HCT116 (cell line): ENCODE measurements at regions not wholly inside any gene's neighbourhood (a gene's known extent, or its start where the extent isn't known, plus 50 kb on each side); places are given as distances from the start of the nearest gene placed in this dataset.

Source experiments
- ATAC-seq: fragments of 200-7000 bp; cut with Tn5 transposase; 2 replicates; pipeline ENCODE4 v1.9.1; 2020; ENCODE audit warnings: mild to moderate bottlenecking, moderate library complexity
- BruUV-seq: library from RNA; stranded (reverse); fragments of 400-500 nt; replicated peaks from 2 replicates; lab custom pipeline; 2021; lab: Mats Ljungman, UMichigan
- CTCF ChIA-PET: fragments of 300-600 bp; sonication (Branson Sonifier 250); formaldehyde crosslinking; loops from one replicate; lab custom pipeline; 2021; ENCODE audit warnings: antibody characterized with exemption; lab: Charles Lee
- POLR2A ChIA-PET: fragments of 300-600, 350-600 bp; sonication (Branson Sonifier 250); formaldehyde crosslinking; loops from one replicate; lab custom pipeline; 2021; ENCODE audit warnings: antibody characterized with exemption; lab: Charles Lee
- RAD21 ChIA-PET, 2 experiments: fragments of 300-600 bp; sonication (Branson Sonifier 250); formaldehyde crosslinking; loops; one replicate each; lab custom pipeline; 2023; ENCODE audit warnings: low total read pairs in 2 of 2; ENCODE audit not compliant: uncharacterized antibody in 2 of 2, unreplicated experiment in 2 of 2, low non-redundant PET in 1 of 2; lab: Charles Lee
- DNase-seq: peaks from one replicate; pipeline ENCODE4 v3.0.0-alpha.2; 2010; ENCODE audit warnings: low read depth, low spot score
- H2AFZ ChIP-seq: fragments of 200-600 bp; shearing (Covaris generic), sonication (generic); 2 replicates; pipeline ENCODE4 v1.6.1; 2017; ENCODE audit warnings: low read depth, mixed run types, mixed read lengths, antibody characterized with exemption, low read length; ENCODE audit not compliant: poor library complexity, severe bottlenecking
- H3K27ac ChIP-seq: 2 replicates; pipeline ENCODE4 v1.5.1; 2012; ENCODE audit warnings: low read depth, low read length
- H3K27me3 ChIP-seq: fragments of 200-600 bp; sonication (generic); 2 replicates; pipeline ENCODE4 v1.6.1; 2016; ENCODE audit warnings: mixed run types, low read length, mixed read lengths; ENCODE audit not compliant: insufficient read depth
- H3K36me3 ChIP-seq, 2 experiments: fragments of 200-500 bp in 1 of 2; fragments of 200-600 bp in 1 of 2; sonication (Bioruptor generic) in 1 of 2; sonication (generic) in 1 of 2; 2 replicates each; pipeline versions ENCODE4 v1.5.1 to v1.6.1; 2014 to 2016; ENCODE audit warnings: low read length in 2 of 2, inconsistent platforms in 1 of 2, mixed read lengths in 1 of 2, mixed run types in 1 of 2; ENCODE audit not compliant: insufficient read depth in 2 of 2, control insufficient read depth in 1 of 2
- H3K4me1 ChIP-seq, 2 experiments: fragments of 200-600 bp in 1 of 2; sonication (generic) in 1 of 2; 2 replicates each; pipeline versions ENCODE4 v1.5.1 to v1.6.1; 2012 to 2017; ENCODE audit warnings: low read length in 2 of 2, inconsistent platforms in 1 of 2, mild to moderate bottlenecking in 1 of 2, mixed read lengths in 1 of 2, mixed run types in 1 of 2, moderate library complexity in 1 of 2; ENCODE audit not compliant: insufficient read depth in 2 of 2, control insufficient read depth in 1 of 2
- H3K4me2 ChIP-seq: fragments of 200-600 bp; sonication (generic); 2 replicates; pipeline ENCODE4 v1.6.1; 2017; ENCODE audit warnings: mixed run types, low read length, mixed read lengths
- H3K4me3 ChIP-seq, 2 experiments: fragments of 200-600 bp in 1 of 2; sonication (generic) in 1 of 2; replicated peaks in 1 of 2; 2 replicates each; pipeline ENCODE4 v1.5.1; 2011 to 2016; ENCODE audit warnings: low read length in 2 of 2, control low read depth in 1 of 2, low read depth in 1 of 2, mild to moderate bottlenecking in 1 of 2, mixed read lengths in 1 of 2, mixed run types in 1 of 2
- H3K79me2 ChIP-seq: fragments of 200-600 bp; sonication (generic); 2 replicates; pipeline ENCODE4 v1.6.1; 2017; ENCODE audit warnings: mild to moderate bottlenecking, mixed run types, low read length, moderate library complexity, mixed read lengths; ENCODE audit not compliant: insufficient read depth
- H3K9ac ChIP-seq: fragments of 200-600 bp; sonication (generic); 2 replicates; pipeline ENCODE4 v1.6.1; 2016; ENCODE audit warnings: low read length, mixed read lengths
- H3K9me2 ChIP-seq: fragments of 200-600 bp; sonication (generic), shearing (Covaris generic); 2 replicates; pipeline ENCODE4 v1.6.1; 2017; ENCODE audit warnings: mixed run types, mild to moderate bottlenecking, moderate library complexity; ENCODE audit not compliant: insufficient read depth
- H3K9me3 ChIP-seq, 2 experiments: fragments of 200-500 bp in 1 of 2; fragments of 200-600 bp in 1 of 2; sonication (Bioruptor generic) in 1 of 2; sonication (generic) in 1 of 2; 2 replicates each; pipeline ENCODE4 v1.6.1; 2014 to 2017; ENCODE audit warnings: low read length in 2 of 2, mixed read lengths in 2 of 2, inconsistent platforms in 1 of 2, low read depth in 1 of 2, mild to moderate bottlenecking in 1 of 2, mixed run types in 1 of 2, moderate library complexity in 1 of 2; ENCODE audit not compliant: control insufficient read depth in 1 of 2, insufficient read depth in 1 of 2
- H4K20me1 ChIP-seq: fragments of 200-600 bp; sonication (generic), shearing (Covaris generic); 2 replicates; pipeline ENCODE4 v1.6.1; 2017; ENCODE audit warnings: mixed run types, mild to moderate bottlenecking, moderate library complexity; ENCODE audit not compliant: insufficient read depth
- CBX3 ChIP-seq: IDR thresholded peaks from 2 replicates; pipeline ENCODE4 v1.6.1; 2012; ENCODE audit warnings: low read depth
- CEBPB ChIP-seq: IDR thresholded peaks from 2 replicates; pipeline ENCODE4 v1.6.1; 2012; ENCODE audit warnings: low read depth
- CTCF ChIP-seq, 3 experiments: fragments of 200-600 bp in 1 of 3; sonication (generic) in 1 of 3; IDR thresholded peaks in 2 of 3; conservative IDR thresholded peaks in 1 of 3; 2 replicates each; pipeline ENCODE4 v1.5.1; 2012 to 2017; ENCODE audit warnings: low read depth in 2 of 3, low read length in 2 of 3, antibody characterized with exemption in 1 of 3, borderline replicate concordance in 1 of 3, control low read depth in 1 of 3, mild to moderate bottlenecking in 1 of 3, mixed read lengths in 1 of 3, mixed run types in 1 of 3, moderate library complexity in 1 of 3; ENCODE audit not compliant: insufficient read depth in 1 of 3
- EGR1 ChIP-seq: IDR thresholded peaks from 2 replicates; pipeline ENCODE4 v1.6.1; 2012; ENCODE audit warnings: low read depth
- FOSL1 ChIP-seq: IDR thresholded peaks from 2 replicates; pipeline ENCODE4 v1.6.1; 2012; ENCODE audit warnings: low read depth
- JUND ChIP-seq: IDR thresholded peaks from 2 replicates; pipeline ENCODE4 v1.6.1; 2012
- MAX ChIP-seq: IDR thresholded peaks from 2 replicates; pipeline ENCODE4 v1.6.1; 2012
- POLR2A ChIP-seq: IDR thresholded peaks from 2 replicates; pipeline ENCODE4 v1.7.0; 2011; ENCODE audit warnings: borderline replicate concordance; ENCODE audit not compliant: insufficient read depth, insufficient read length; ENCODE audit errors: extremely low read depth
- RAD21 ChIP-seq: IDR thresholded peaks from 2 replicates; pipeline ENCODE4 v1.6.1; 2012; ENCODE audit warnings: low read depth, mild to moderate bottlenecking
- REST ChIP-seq: IDR thresholded peaks from 2 replicates; pipeline ENCODE4 v1.6.1; 2012; ENCODE audit warnings: low read depth
- SIN3A ChIP-seq: IDR thresholded peaks from 2 replicates; pipeline ENCODE4 v1.6.1; 2012; ENCODE audit warnings: low read depth
- SRF ChIP-seq: IDR thresholded peaks from 2 replicates; pipeline ENCODE4 v1.6.1; 2012; ENCODE audit warnings: low read depth
- TCF7L2 ChIP-seq: IDR thresholded peaks from 2 replicates; pipeline ENCODE4 v1.7.0; 2011; ENCODE audit warnings: borderline replicate concordance, inconsistent platforms; ENCODE audit not compliant: insufficient read depth, insufficient read length; ENCODE audit errors: extremely low read depth
- ZFX ChIP-seq: fragments of 450-650 bp; IDR thresholded peaks from 2 replicates; pipeline ENCODE4 v1.6.1; 2017
- intact Hi-C: fragments of 100-400 bp; cut with micrococcal nuclease; formaldehyde crosslinking; loops from 2 replicates; pipeline ENCODE4 v1.10.0; 2022

- Histone ChIP-seq H3K27me3 (no peaks in the 10 kb centered on the region), H3K4me2 (no peak overlapping the region), H3K4me1 (no peaks in the 10 kb centered on the region), H3K9ac (no peak overlapping the region), H3K36me3 (no peaks in the 10 kb centered on the region), H3K27ac (no peak overlapping the region), H2AFZ (no peak overlapping the region), H3K9me2 (no peaks in the 10 kb centered on the region), H3K4me3 (no peak overlapping the region), H3K79me2 (no peaks in the 10 kb centered on the region), H3K9me3 (no peaks in the 10 kb centered on the region)
- intact Hi-C loops, result no loop called here
- no TSS peak for BruUV-seq
- ChIA-PET RAD21 (no interaction called here), CTCF (no interaction called here), POLR2A (interaction anchor here (0.7 kb wide), 1 partner anchor 8 kb away, joined by 4 read pairs; no protein-coding TSS in a partner anchor)
- ATAC-seq, result no peak
- TF ChIP-seq POLR2A (no peak), REST (no peak), MAX (no peak), CBX3 (no peak), CEBPB (no peak)
- TF ChIP-seq, all 23 proteins: peak for 0
- no peak for DNase-seq
- no peaks in the 10 kb centered on the region; the same call in 1 of the 2 replicates for H4K20me1 ChIP-seq
Measured at GRCh38 chr4:125550769-125551168, 236.0 kb downstream of the FAT4 start.

- ChIA-PET POLR2A (no interaction called here), RAD21 (no interaction called here), CTCF (no interaction called here)
- no peak overlapping the region for H3K4me2 ChIP-seq
- no peaks in the 10 kb centered on the region for H3K9me2 ChIP-seq
- H3K9me3 ChIP-seq, result no peaks in the 10 kb centered on the region
- H3K9ac ChIP-seq, result no peak overlapping the region
- TF ChIP-seq RAD21 (no peak), TCF7L2 (no peak), FOSL1 (no peak), MAX (no peak), SIN3A (no peak), JUND (no peak), CTCF (IDR thresholded peaks at IDR 0.05 in 2 of 3, conservative IDR thresholded peaks at IDR 0.05 in 1 of 3; ENCODE audit: borderline replicate concordance in 1 of 3, insufficient read depth in 1 of 3, low read depth in 2 of 3, low read length in 2 of 3) (no peak), ZFX (no peak), EGR1 (no peak), SRF (no peak)
- no peaks in the 10 kb centered on the region for H3K79me2 ChIP-seq
- H3K27ac ChIP-seq, result no peak overlapping the region
- H3K4me1 ChIP-seq, result no peaks in the 10 kb centered on the region
- H2AFZ ChIP-seq, result no peak overlapping the region
- H3K4me3 ChIP-seq, result no peak overlapping the region
- DNase-seq, result no peak
- no peaks in the 10 kb centered on the region for H3K27me3 ChIP-seq
- ATAC-seq, result no peak
- no TSS peak for BruUV-seq
- H4K20me1 ChIP-seq, result no peaks in the 10 kb centered on the region; the same call in 1 of the 2 replicates
- intact Hi-C loops, result no loop called here
- no peaks in the 10 kb centered on the region for H3K36me3 ChIP-seq
Measured at GRCh38 chr4:125551466-125551865, 236.7 kb downstream of the FAT4 start.
